Glomerular visceral epithelial cell (primary cell): ENCODE measurements at regions not wholly inside any gene's neighbourhood (a gene's known extent, or its start where the extent isn't known, plus 50 kb on each side); places are given as distances from the start of the nearest gene placed in this dataset.

Experiments used
- DNase-seq: peaks from one replicate; pipeline ENCODE4 v3.0.0-alpha.2; 2016; ENCODE audit errors: extremely low spot score

DNA sequence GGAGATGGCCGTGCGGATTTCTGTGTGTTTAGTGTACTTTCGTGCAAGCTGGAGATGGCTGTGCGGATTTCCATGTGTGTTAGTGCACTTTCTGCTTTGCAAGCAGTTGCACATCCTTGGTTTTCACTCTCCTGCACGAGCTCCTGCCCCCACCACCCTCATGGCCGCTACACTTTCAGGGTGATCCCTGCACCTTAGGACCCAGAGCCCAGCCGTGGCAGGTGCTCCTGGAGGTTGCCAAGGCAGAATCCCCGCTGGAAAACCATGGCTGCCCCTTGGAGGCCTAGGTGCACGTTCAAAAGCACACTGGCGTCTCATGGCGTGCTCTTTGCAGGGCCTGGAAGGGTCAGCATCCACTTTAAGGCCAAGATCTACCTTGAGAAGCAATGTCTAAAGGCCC is 311.0 kb upstream of the TNRC6C start:
- DNase-seq = no peak

GRCh38 chr17:77649717-77650211 is 308.7 kb upstream of the TNRC6C start:
- DNase-seq = no peak

GRCh38 chr17:77651988-77652387 is 306.5 kb upstream of the TNRC6C start:
- DNase-seq = no peak

GRCh38 chr17:77654296-77654695 is 304.2 kb upstream of the TNRC6C start:
- no peak for DNase-seq

- DNase-seq = no peak
These were observed 303.7 kb upstream of the TNRC6C start for GRCh38 chr17:77654850-77655249.

DNA sequence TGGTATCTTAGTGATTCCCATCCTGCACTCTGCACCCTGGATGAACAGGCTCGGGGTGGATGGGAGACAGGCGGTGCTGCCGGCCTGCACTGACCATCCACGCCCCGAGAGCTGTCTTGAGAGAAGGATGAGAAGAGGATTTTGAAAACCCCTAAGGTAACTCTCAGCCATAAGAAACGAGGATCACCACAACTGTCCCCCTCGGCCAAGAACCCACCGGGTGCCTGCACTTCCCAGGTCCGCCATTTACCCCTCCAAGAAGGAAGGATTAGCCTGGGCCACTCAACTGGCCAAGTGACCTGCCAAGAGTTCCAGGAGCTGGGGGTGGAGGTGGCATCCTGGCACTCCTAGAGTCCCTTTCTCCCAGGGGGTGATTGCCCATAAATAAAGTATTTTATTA is 302.4 kb upstream of the TNRC6C start:
- no peak for DNase-seq

- DNase-seq = no peak
These were observed 300.7 kb upstream of the TNRC6C start for GRCh38 chr17:77657839-77658238.

- no peak for DNase-seq
These were observed 298.0 kb upstream of the TNRC6C start for GRCh38 chr17:77660524-77660923.

DNA sequence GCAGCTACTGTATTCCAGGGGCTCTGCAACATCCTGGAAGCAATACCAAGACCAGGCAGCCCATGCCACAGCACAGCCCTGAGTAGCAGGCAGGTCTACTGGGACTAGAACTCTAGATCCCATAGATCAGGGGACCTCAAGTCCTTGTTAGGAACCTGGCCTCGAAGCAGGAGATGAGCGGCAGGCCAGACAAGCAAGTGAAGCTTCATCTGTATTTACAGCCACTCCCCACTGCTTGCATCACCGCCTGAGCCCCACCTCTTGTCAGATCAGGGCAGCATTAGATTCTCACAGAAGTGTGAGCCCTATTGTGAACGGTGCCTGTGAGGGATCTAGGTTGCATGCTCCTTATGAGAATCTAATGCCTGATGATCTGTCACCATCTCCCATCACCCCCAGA is 295.7 kb upstream of the TNRC6C start:
- DNase-seq = no peak

- DNase-seq = no peak
These were observed 294.3 kb upstream of the TNRC6C start for GRCh38 chr17:77664097-77664729.

DNA sequence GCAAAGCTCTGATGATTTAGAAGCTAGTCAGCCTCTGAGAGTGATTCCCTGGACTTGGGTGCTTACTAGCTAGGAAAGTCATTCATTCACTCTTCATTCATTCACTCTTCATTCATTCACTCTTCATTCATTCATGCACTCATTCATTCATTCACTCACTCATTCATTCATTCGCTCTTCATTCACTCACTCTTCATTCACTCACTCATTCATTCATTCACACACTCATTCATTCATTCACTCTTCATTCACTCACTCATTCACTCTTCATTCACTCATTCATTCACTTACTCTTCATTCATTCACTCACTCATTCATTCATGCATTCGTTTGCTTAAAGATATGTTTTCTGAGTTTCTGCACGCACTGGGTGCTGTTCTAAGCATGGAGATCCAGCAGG is 292.7 kb upstream of the TNRC6C start:
- no peak for DNase-seq

- no peak for DNase-seq
These were observed 292.0 kb upstream of the TNRC6C start for GRCh38 chr17:77666462-77666861.

GRCh38 chr17:77666881-77667395 is 291.6 kb upstream of the TNRC6C start:
- no peak for DNase-seq

DNA sequence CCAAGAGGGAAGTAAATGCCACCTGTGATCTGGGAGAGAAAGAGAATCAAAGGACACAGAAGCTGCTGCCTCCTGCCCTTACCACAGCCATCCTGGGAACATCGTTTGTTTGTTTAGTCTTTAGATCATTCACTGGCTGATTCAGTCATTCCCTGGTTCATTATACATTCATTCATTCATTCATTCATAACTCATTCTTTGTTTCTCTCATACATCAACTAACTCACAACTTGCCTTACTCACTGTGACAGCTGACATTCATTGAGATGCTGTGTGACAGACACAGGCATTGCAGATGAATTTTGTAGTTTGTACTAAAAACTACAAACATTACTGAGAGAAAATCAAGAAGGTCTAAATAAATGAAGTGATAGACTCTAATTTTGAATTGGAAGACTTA is 291.0 kb upstream of the TNRC6C start:
- no peak for DNase-seq

GRCh38 chr17:77668518-77668917 is 290.0 kb upstream of the TNRC6C start:
- no peak for DNase-seq

DNA sequence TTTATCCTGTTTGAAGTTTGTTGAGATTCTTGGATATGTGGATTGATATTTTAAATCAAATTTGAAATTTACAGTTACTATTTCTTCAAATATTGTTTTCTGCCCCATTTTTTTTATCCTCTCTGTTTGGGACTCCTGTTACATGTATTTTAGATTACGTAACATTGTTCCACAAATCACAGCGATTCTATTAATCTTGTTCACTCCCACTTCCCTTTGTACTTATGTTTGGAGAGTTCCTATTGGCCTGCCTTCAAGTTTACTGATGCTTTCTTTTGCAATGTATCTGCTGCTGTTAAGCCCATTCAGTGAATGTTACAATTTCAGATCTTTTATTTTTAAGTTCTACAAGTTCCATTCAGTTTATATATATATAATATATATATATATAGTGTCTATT is 288.3 kb upstream of the TNRC6C start:
- no peak for DNase-seq

- no peak for DNase-seq
These were observed 284.1 kb upstream of the TNRC6C start for GRCh38 chr17:77674358-77674757.

DNA sequence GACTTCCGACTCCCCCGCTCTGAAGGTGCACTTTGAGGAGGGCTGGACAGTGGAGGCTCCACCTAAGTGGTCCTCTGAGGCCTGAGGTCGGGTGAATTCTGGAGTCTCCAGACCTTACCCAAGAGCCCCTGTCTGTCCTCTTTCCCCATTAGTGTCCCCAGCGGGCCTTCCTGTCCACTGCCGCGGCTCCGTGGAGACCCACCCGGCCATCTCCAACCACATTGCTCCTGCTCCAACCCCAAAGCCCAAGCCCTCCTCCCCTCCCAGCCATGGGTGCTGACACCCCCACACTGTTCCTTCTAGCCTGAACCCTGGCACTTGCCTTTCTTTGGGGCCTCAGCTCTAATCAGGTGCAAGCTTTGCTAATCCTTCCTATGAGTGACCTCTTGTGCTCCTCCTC is 283.1 kb upstream of the TNRC6C start:
- no peak for DNase-seq

DNA sequence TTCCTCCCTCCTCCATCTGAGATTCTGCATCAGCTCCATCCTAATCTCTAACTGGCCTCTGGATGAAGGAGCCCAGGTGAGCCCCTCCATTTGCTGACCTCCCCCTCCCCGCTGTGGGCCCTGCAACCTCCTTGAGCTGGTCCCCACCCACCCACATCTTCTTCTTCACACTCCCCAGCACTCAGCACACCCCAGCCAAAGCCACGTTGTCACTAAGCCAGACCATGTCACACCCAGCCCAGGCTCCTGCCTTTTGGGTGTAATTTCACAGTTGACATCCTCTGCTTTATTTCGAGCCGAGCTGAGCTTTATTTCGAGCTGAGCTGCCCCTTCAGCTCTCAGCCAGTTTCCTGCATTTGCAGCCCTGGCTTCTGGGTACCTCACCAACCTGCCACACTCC is 282.7 kb upstream of the TNRC6C start:
- DNase-seq = no peak

GRCh38 chr17:77676237-77676661 is 282.3 kb upstream of the TNRC6C start:
- DNase-seq = no peak

DNA sequence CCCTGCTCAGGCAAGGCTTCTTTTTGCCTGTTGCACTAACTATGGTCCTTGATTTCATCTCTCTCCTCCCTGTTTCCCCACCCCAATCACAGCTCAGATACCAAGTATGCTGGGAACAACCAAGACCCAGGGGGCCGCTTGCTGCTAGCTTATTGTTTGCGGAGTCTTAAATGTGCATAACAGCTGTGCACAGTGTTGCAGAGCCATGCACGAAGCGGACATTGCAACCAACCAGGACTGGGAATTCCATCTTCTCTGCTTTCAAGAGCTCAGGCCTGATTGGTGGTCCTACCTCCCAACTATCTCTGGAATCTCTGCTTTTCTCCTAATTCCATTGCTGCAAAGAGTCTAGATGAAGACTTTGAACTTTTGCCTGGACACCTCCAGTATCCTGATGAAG is 281.3 kb upstream of the TNRC6C start:
- DNase-seq = no peak

DNA sequence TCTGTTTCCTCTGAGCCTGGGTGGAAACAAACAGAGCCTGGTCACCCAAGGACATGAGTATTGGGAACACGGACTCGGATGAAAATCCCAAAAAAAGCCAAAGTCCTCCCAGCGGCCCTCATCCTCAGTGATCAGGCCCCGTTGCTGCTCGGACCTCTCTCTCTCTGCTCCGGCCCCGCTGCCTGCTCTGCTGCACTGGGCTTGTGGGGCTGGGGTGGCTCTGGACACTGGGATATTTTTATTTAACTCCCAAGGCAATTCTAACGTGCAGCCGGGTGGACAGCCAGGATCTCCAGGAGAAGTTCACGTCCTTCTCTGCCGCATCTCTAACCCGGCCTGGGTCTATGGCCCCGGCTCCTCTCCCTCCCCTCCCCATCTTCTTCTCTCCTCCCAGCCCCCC is 280.9 kb upstream of the TNRC6C start:
- no peak for DNase-seq

DNA sequence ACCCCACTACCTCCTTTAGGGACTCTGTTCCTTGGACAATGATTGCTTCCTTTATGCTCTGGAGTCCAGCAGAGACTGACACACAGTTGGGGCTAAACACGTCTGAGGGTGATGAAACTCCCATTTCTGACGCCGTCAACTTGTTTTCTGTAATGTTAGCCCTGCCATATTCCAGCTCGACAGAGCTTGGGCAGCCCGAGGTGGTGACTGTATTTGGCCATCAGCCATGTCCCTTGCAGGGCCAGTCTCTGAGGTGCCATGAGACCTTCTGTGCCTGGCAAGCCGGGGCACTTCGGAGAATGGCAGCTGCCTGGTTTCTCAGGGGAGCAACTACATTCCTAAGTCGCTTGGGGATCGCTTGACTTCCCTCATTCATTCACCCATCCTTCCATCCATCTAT is 278.9 kb upstream of the TNRC6C start:
- DNase-seq = no peak

- DNase-seq = no peak
These were observed 276.6 kb upstream of the TNRC6C start for GRCh38 chr17:77681861-77682260.
